ENCODE measurements at regions not wholly inside any gene's neighbourhood (a gene's known extent, or its start where the extent isn't known, plus 50 kb on each side); places are given as distances from the start of the nearest gene placed in this dataset.

DNA sequence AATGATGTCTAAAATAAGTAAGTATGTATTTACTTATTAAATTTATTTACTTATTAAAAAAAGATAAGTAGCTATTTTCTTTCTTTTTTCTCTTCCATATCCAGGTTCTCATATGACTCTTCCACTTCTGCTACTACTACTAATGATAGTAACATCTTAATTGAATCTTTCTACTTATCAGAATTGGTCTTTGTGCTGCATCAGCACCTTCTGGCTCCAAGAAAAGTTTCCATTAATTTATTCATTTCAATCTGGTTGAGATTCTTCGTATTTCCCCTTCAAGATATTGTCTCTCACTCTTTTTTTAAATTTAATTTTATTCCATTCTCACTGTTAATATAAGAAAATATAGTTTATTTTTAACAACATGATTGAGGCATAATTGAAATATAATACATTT lies 1675.4 kb downstream of the DPP10 start:
- Histone ChIP-seq H3K4me3 (ENCODE audit: low read depth, low read length) (no peak overlapping the region), H3K36me3 (ENCODE audit: control insufficient read depth in 2 of 2, insufficient read depth in 1 of 2, low read length in 2 of 2) (no peaks in the 10 kb centered on the region), H3K4me1 (ENCODE audit: control insufficient read depth, insufficient read depth, low read length) (no peaks in the 10 kb centered on the region), H3K27ac (ENCODE audit: extremely low read depth, low read depth, low read length) (no peak overlapping the region), H3K9me3 (ENCODE audit: control insufficient read depth, insufficient read depth, low read depth, low read length) (no peaks in the 10 kb centered on the region)
- ChIA-PET CTCF (interaction anchor here (0.9 kb wide), 1 partner anchor 952 kb away, joined by 3 read pairs; no protein-coding TSS in a partner anchor), POLR2A (no interaction called here)
- TF ChIP-seq YY1 (tag by site-specific recombination; IDR thresholded peaks at IDR 0.05) = no peak
- TF ChIP-seq, protein P1, sequence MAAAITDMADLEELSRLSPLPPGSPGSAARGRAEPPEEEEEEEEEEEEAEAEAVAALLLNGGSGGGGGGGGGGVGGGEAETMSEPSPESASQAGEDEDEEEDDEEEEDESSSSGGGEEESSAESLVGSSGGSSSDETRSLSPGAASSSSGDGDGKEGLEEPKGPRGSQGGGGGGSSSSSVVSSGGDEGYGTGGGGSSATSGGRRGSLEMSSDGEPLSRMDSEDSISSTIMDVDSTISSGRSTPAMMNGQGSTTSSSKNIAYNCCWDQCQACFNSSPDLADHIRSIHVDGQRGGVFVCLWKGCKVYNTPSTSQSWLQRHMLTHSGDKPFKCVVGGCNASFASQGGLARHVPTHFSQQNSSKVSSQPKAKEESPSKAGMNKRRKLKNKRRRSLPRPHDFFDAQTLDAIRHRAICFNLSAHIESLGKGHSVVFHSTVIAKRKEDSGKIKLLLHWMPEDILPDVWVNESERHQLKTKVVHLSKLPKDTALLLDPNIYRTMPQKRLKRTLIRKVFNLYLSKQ (tag by site-specific recombination; IDR thresholded peaks at IDR 0.05; ENCODE audit: borderline replicate concordance) = no peak
- TF ChIP-seq ZNF623 (tag by site-specific recombination; IDR thresholded peaks at IDR 0.05) = no peak
- TF ChIP-seq, protein P2, sequence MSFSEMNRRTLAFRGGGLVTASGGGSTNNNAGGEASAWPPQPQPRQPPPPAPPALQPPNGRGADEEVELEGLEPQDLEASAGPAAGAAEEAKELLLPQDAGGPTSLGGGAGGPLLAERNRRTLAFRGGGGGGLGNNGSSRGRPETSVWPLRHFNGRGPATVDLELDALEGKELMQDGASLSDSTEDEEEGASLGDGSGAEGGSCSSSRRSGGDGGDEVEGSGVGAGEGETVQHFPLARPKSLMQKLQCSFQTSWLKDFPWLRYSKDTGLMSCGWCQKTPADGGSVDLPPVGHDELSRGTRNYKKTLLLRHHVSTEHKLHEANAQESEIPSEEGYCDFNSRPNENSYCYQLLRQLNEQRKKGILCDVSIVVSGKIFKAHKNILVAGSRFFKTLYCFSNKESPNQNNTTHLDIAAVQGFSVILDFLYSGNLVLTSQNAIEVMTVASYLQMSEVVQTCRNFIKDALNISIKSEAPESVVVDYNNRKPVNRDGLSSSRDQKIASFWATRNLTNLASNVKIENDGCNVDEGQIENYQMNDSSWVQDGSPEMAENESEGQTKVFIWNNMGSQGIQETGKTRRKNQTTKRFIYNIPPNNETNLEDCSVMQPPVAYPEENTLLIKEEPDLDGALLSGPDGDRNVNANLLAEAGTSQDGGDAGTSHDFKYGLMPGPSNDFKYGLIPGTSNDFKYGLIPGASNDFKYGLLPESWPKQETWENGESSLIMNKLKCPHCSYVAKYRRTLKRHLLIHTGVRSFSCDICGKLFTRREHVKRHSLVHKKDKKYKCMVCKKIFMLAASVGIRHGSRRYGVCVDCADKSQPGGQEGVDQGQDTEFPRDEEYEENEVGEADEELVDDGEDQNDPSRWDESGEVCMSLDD (tag by site-specific recombination; IDR thresholded peaks at IDR 0.05) = no peak
- TF ChIP-seq ZFP69B (tag by site-specific recombination; IDR thresholded peaks at IDR 0.05) = no peak
- no peak for TF ChIP-seq OVOL3 (tag by site-specific recombination; IDR thresholded peaks at IDR 0.05)
- TF ChIP-seq KLF16 (tag by site-specific recombination; IDR thresholded peaks at IDR 0.05) = no peak
- TF ChIP-seq ZNF292 (tag by site-specific recombination; IDR thresholded peaks at IDR 0.05; ENCODE audit: borderline replicate concordance, low read depth) = no peak
- TF ChIP-seq ZNF768 (tag by site-specific recombination; IDR thresholded peaks at IDR 0.05) = no peak
- no peak for TF ChIP-seq ZNF274 (IDR thresholded peaks at IDR 0.05; ENCODE audit: low read length)
- TF ChIP-seq ZNF274 (tag by site-specific recombination; IDR thresholded peaks at IDR 0.05; ENCODE audit: borderline replicate concordance) = no peak

DNA sequence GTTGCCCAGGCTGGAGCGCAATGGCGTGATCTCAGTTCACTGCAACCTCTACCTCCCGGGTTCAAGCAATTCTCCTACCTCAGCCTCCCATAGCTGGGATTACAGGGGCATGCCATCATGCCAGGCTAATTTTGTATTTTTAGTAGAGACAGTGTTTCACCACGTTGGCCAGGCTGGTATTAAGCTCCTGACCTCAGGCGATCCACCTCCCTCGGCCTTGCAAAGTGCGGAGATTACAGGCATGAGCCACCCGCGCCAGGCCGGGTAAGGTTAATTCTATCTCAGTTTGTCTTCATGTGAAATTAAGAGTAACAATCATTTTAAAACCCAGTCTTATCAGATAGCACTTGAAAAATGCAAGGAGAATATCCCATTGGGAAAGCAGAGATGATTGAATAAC lies 1681.7 kb upstream of the DDX18 start:
- Histone ChIP-seq H3K4me1 (ENCODE audit: control insufficient read depth, insufficient read depth, low read length) (no peaks in the 10 kb centered on the region), H3K9me3 (ENCODE audit: control insufficient read depth, insufficient read depth, low read depth, low read length) (no peaks in the 10 kb centered on the region), H3K36me3 (ENCODE audit: control insufficient read depth in 2 of 2, insufficient read depth in 1 of 2, low read length in 2 of 2) (no peaks in the 10 kb centered on the region), H3K4me3 (ENCODE audit: low read depth, low read length) (no peak overlapping the region), H3K27ac (ENCODE audit: extremely low read depth, low read depth, low read length) (no peak overlapping the region)
- POLR2A ChIA-PET = no interaction called here
- CTCF ChIA-PET = no interaction called here
- TF ChIP-seq TRIM28 (IDR thresholded peaks at IDR 0.05; ENCODE audit: borderline replicate concordance, low read length) (no peak), GFI1B (tag by site-specific recombination; IDR thresholded peaks at IDR 0.05) (no peak), ZNF837 (tag by site-specific recombination; IDR thresholded peaks at IDR 0.05) (no peak), ZNF239 (tag by site-specific recombination; IDR thresholded peaks at IDR 0.05) (no peak), ZNF544 (tag by site-specific recombination; IDR thresholded peaks at IDR 0.05) (no peak), ZBTB8A (tag by site-specific recombination; IDR thresholded peaks at IDR 0.05) (no peak), ZNF660 (tag by site-specific recombination; IDR thresholded peaks at IDR 0.05) (no peak), ZNF140 (tag by site-specific recombination; IDR thresholded peaks at IDR 0.05) (no peak), MEIS1 (CRISPR knock-in tag; IDR thresholded peaks at IDR 0.05; ENCODE audit: borderline replicate concordance) (no peak), SALL2 (tag by site-specific recombination; IDR thresholded peaks at IDR 0.05; ENCODE audit: borderline replicate concordance) (no peak), ZNF114 (tag by site-specific recombination; IDR thresholded peaks at IDR 0.05) (no peak), ZNF48 (tag by site-specific recombination; IDR thresholded peaks at IDR 0.05) (no peak), ZNF426 (tag by site-specific recombination; IDR thresholded peaks at IDR 0.05) (no peak)
- TF ChIP-seq, protein P3, sequence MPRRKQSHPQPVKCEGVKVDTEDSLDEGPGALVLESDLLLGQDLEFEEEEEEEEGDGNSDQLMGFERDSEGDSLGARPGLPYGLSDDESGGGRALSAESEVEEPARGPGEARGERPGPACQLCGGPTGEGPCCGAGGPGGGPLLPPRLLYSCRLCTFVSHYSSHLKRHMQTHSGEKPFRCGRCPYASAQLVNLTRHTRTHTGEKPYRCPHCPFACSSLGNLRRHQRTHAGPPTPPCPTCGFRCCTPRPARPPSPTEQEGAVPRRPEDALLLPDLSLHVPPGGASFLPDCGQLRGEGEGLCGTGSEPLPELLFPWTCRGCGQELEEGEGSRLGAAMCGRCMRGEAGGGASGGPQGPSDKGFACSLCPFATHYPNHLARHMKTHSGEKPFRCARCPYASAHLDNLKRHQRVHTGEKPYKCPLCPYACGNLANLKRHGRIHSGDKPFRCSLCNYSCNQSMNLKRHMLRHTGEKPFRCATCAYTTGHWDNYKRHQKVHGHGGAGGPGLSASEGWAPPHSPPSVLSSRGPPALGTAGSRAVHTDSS (tag by site-specific recombination; IDR thresholded peaks at IDR 0.05) = no peak
- TF ChIP-seq, protein P4, sequence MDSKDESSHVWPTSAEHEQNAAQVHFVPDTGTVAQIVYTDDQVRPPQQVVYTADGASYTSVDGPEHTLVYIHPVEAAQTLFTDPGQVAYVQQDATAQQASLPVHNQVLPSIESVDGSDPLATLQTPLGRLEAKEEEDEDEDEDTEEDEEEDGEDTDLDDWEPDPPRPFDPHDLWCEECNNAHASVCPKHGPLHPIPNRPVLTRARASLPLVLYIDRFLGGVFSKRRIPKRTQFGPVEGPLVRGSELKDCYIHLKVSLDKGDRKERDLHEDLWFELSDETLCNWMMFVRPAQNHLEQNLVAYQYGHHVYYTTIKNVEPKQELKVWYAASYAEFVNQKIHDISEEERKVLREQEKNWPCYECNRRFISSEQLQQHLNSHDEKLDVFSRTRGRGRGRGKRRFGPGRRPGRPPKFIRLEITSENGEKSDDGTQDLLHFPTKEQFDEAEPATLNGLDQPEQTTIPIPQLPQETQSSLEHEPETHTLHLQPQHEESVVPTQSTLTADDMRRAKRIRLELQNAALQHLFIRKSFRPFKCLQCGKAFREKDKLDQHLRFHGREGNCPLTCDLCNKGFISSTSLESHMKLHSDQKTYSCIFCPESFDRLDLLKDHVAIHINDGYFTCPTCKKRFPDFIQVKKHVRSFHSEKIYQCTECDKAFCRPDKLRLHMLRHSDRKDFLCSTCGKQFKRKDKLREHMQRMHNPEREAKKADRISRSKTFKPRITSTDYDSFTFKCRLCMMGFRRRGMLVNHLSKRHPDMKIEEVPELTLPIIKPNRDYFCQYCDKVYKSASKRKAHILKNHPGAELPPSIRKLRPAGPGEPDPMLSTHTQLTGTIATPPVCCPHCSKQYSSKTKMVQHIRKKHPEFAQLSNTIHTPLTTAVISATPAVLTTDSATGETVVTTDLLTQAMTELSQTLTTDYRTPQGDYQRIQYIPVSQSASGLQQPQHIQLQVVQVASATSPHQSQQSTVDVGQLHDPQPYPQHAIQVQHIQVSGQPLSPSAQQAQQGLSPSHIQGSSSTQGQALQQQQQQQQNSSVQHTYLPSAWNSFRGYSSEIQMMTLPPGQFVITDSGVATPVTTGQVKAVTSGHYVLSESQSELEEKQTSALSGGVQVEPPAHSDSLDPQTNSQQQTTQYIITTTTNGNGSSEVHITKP (tag by site-specific recombination; IDR thresholded peaks at IDR 0.05) = no peak
- TF ChIP-seq, protein P5, sequence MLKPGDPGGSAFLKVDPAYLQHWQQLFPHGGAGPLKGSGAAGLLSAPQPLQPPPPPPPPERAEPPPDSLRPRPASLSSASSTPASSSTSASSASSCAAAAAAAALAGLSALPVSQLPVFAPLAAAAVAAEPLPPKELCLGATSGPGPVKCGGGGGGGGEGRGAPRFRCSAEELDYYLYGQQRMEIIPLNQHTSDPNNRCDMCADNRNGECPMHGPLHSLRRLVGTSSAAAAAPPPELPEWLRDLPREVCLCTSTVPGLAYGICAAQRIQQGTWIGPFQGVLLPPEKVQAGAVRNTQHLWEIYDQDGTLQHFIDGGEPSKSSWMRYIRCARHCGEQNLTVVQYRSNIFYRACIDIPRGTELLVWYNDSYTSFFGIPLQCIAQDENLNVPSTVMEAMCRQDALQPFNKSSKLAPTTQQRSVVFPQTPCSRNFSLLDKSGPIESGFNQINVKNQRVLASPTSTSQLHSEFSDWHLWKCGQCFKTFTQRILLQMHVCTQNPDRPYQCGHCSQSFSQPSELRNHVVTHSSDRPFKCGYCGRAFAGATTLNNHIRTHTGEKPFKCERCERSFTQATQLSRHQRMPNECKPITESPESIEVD (tag by site-specific recombination; IDR thresholded peaks at IDR 0.05) = no peak

Data from HEK293 (cell line).